CD4-positive, alpha-beta T cell treated with Interleukin-15 for 4 hours (primary cell): ENCODE measurements at regions not wholly inside any gene's neighbourhood (a gene's known extent, or its start where the extent isn't known, plus 50 kb on each side); places are given as distances from the start of the nearest gene placed in this dataset.
A peak's percentile ranks its signal among the peaks of the same experiment; 100 is the strongest.

Experiments used
- DNase-seq: peaks from one replicate; pipeline ENCODE4 v3.0.0-alpha.2; 2020; ENCODE audit warnings: low spot score

- DNase-seq, result no peak
These were observed 102.1 kb downstream of the DIPK2A start for GRCh38 chr3:144073698-144074097.

- DNase-seq, result no peak
These were observed 108.0 kb downstream of the DIPK2A start for GRCh38 chr3:144079634-144080033.

- DNase-seq, result no peak
These were observed 113.3 kb downstream of the DIPK2A start for GRCh38 chr3:144084929-144085328.

- no peak for DNase-seq
These were observed 114.3 kb downstream of the DIPK2A start for GRCh38 chr3:144085964-144086363.

GRCh38 chr3:144096016-144096415, 124.4 kb downstream of the DIPK2A start:
- no peak for DNase-seq

GRCh38 chr3:144097163-144097562, 125.5 kb downstream of the DIPK2A start:
- DNase-seq, result no peak

- no peak for DNase-seq
These were observed 127.1 kb downstream of the DIPK2A start for GRCh38 chr3:144098691-144099090.

- no peak for DNase-seq
These were observed 130.8 kb downstream of the DIPK2A start for GRCh38 chr3:144102421-144102820.

- DNase-seq, result no peak
These were observed 132.6 kb downstream of the DIPK2A start for GRCh38 chr3:144104186-144104585.

GRCh38 chr3:144104679-144105078, 133.1 kb downstream of the DIPK2A start:
- no peak for DNase-seq

GRCh38 chr3:144105542-144105941, 133.9 kb downstream of the DIPK2A start:
- no peak for DNase-seq

- no peak for DNase-seq
These were observed 135.3 kb downstream of the DIPK2A start for GRCh38 chr3:144106970-144107369.

- no peak for DNase-seq
These were observed 136.3 kb downstream of the DIPK2A start for GRCh38 chr3:144107923-144108322.

GRCh38 chr3:144109944-144110343, 138.3 kb downstream of the DIPK2A start:
- DNase-seq, result no peak

- DNase-seq, result no peak
These were observed 140.4 kb downstream of the DIPK2A start for GRCh38 chr3:144112036-144112435.

GRCh38 chr3:144112437-144112836, 140.8 kb downstream of the DIPK2A start:
- DNase-seq, result no peak

- no peak for DNase-seq
These were observed 143.1 kb downstream of the DIPK2A start for GRCh38 chr3:144114767-144115166.

GRCh38 chr3:144119633-144120032, 148.0 kb downstream of the DIPK2A start:
- DNase-seq, result no peak

GRCh38 chr3:144121661-144122060, 150.0 kb downstream of the DIPK2A start:
- no peak for DNase-seq

GRCh38 chr3:144127014-144127413, 155.4 kb downstream of the DIPK2A start:
- DNase-seq, result no peak

GRCh38 chr3:144127700-144128099, 156.1 kb downstream of the DIPK2A start:
- no peak for DNase-seq

- peak; percentile 6 for DNase-seq
These were observed 156.7 kb downstream of the DIPK2A start for GRCh38 chr3:144128108-144128892.

GRCh38 chr3:144129536-144130214, 158.1 kb downstream of the DIPK2A start:
- no peak for DNase-seq

- DNase-seq, result no peak
These were observed 169.5 kb downstream of the DIPK2A start for GRCh38 chr3:144141074-144141473.
